ENCODE measurements at regions not wholly inside any gene's neighbourhood (a gene's known extent, or its start where the extent isn't known, plus 50 kb on each side); places are given as distances from the start of the nearest gene placed in this dataset.

DNA sequence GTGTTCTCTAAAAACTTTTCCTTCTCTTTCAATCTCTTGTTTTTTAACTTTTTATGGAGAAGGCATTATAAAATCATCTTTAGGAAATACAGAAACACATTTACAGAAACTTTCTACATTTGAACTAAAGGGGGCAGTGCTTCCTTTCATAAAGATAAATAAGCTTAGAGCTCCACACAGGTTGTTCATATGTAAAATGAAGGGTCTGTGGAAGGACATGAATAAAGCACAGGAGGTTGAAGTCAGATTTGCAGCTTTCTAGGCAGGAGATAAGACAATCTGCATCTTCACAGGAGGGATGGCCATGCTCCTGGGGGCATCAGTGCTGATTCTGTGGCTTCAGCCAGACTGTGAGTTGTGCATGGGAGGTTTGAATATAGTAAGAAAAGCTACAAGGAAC is 426.0 kb downstream of the DAD1 start:
- Histone ChIP-seq H3K79me2 (ENCODE audit: control insufficient read depth, insufficient read depth, low read length) (no peaks in the 10 kb centered on the region), H3K27me3 (ENCODE audit: control insufficient read depth, extremely low read depth, insufficient read depth, low read length) (no peaks in the 10 kb centered on the region), H3K27ac (ENCODE audit: control insufficient read depth, insufficient read depth, low read length) (no peak overlapping the region), H3K36me3 (ENCODE audit: control insufficient read depth in 2 of 2, extremely low read depth in 1 of 2, insufficient read depth in 2 of 2, low read length in 2 of 2) (no peaks in the 10 kb centered on the region), H3K4me3 (ENCODE audit: control insufficient read depth in 2 of 3, extremely low read depth in 1 of 3, insufficient read depth in 2 of 3, low read depth in 1 of 3, low read length in 3 of 3) (no peak overlapping the region), H3K4me2 (ENCODE audit: control insufficient read depth, extremely low read depth, insufficient read depth, low read depth, low read length) (no peak overlapping the region), H3K9me3 (ENCODE audit: control insufficient read depth, low read depth, low read length) (no peaks in the 10 kb centered on the region), H4K20me1 (ENCODE audit: control insufficient read depth, extremely low read depth, insufficient read depth, low read length) (no peaks in the 10 kb centered on the region), H3K4me1 (ENCODE audit: control insufficient read depth, extremely low read depth, insufficient read depth, low read length) (peaks cover 30% of the 10 kb centered on the region), H2AFZ (ENCODE audit: control insufficient read depth, low read length) (no peak overlapping the region), H3K9ac (ENCODE audit: control insufficient read depth, extremely low read depth, insufficient read depth, low read length) (no peak overlapping the region), H3K9me1 (ENCODE audit: control insufficient read depth, extremely low read depth, insufficient read depth, low read length) (no peaks in the 10 kb centered on the region)
- no peak for DNase-seq (ENCODE audit: low read depth, low spot score)
- dilution Hi-C loops (cut with MboI; ENCODE audit: extremely low pct_ligation_motif_present, low sequenced_read_pairs): no loop called here
- FAIRE-seq: no peak
- TF ChIP-seq EZH2 (IDR thresholded peaks at IDR 0.05; ENCODE audit: low read length): no peak
- TF ChIP-seq, protein P1, sequence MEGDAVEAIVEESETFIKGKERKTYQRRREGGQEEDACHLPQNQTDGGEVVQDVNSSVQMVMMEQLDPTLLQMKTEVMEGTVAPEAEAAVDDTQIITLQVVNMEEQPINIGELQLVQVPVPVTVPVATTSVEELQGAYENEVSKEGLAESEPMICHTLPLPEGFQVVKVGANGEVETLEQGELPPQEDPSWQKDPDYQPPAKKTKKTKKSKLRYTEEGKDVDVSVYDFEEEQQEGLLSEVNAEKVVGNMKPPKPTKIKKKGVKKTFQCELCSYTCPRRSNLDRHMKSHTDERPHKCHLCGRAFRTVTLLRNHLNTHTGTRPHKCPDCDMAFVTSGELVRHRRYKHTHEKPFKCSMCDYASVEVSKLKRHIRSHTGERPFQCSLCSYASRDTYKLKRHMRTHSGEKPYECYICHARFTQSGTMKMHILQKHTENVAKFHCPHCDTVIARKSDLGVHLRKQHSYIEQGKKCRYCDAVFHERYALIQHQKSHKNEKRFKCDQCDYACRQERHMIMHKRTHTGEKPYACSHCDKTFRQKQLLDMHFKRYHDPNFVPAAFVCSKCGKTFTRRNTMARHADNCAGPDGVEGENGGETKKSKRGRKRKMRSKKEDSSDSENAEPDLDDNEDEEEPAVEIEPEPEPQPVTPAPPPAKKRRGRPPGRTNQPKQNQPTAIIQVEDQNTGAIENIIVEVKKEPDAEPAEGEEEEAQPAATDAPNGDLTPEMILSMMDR (optimal IDR thresholded peaks at IDR 0.05 in 1 of 3, IDR thresholded peaks at IDR 0.05 in 1 of 3, conservative IDR thresholded peaks at IDR 0.05 in 1 of 3; ENCODE audit: extremely low read depth in 1 of 3, insufficient read depth in 2 of 3, low read length in 3 of 3): peak in 2 of 3 experiments; percentile 18 to 35

DNA sequence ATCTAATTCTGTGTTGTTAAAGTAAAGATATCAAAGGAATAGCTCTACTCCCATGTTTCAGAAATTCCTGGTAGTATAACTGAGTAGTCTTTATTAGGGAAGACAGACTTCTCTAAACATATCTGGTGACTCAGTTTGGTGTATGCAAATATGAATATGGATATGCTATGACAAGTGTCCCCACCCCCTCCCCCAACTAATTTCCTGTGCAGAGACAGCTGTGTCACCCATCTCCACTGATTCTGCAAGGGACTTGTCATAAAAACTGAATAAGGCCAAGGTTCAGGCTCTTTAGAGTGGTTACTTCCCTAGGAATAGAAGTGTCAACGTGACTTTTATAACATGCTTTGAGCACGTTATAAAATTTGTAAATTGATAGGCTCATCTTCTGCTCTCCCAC is 429.1 kb downstream of the DAD1 start:
- no peak overlapping the region for H3K4me3 ChIP-seq (ENCODE audit: control insufficient read depth in 2 of 3, extremely low read depth in 1 of 3, insufficient read depth in 2 of 3, low read depth in 1 of 3, low read length in 3 of 3)
- H3K9me1 ChIP-seq (ENCODE audit: control insufficient read depth, extremely low read depth, insufficient read depth, low read length): no peaks in the 10 kb centered on the region
- no peaks in the 10 kb centered on the region for H3K79me2 ChIP-seq (ENCODE audit: control insufficient read depth, insufficient read depth, low read length)
- no peak overlapping the region for H2AFZ ChIP-seq (ENCODE audit: control insufficient read depth, low read length)
- H3K9ac ChIP-seq (ENCODE audit: control insufficient read depth, extremely low read depth, insufficient read depth, low read length): no peak overlapping the region
- dilution Hi-C loops (cut with MboI; ENCODE audit: extremely low pct_ligation_motif_present, low sequenced_read_pairs): no loop called here
- TF ChIP-seq, protein P1 (optimal IDR thresholded peaks at IDR 0.05 in 1 of 3, IDR thresholded peaks at IDR 0.05 in 1 of 3, conservative IDR thresholded peaks at IDR 0.05 in 1 of 3; ENCODE audit: extremely low read depth in 1 of 3, insufficient read depth in 2 of 3, low read length in 3 of 3): no peak
- TF ChIP-seq EZH2 (IDR thresholded peaks at IDR 0.05; ENCODE audit: low read length): no peak
- peaks cover 43% of the 10 kb centered on the region for H3K4me1 ChIP-seq (ENCODE audit: control insufficient read depth, extremely low read depth, insufficient read depth, low read length)
- no peaks in the 10 kb centered on the region for H3K9me3 ChIP-seq (ENCODE audit: control insufficient read depth, low read depth, low read length)
- no peaks in the 10 kb centered on the region for H3K36me3 ChIP-seq (ENCODE audit: control insufficient read depth in 2 of 2, extremely low read depth in 1 of 2, insufficient read depth in 2 of 2, low read length in 2 of 2)
- H3K27ac ChIP-seq (ENCODE audit: control insufficient read depth, insufficient read depth, low read length): no peak overlapping the region
- no peak overlapping the region for H3K4me2 ChIP-seq (ENCODE audit: control insufficient read depth, extremely low read depth, insufficient read depth, low read depth, low read length)
- FAIRE-seq (peak; percentile 81), DNase-seq (ENCODE audit: low read depth, low spot score) (no peak)
- H3K27me3 ChIP-seq (ENCODE audit: control insufficient read depth, extremely low read depth, insufficient read depth, low read length): no peaks in the 10 kb centered on the region
- H4K20me1 ChIP-seq (ENCODE audit: control insufficient read depth, extremely low read depth, insufficient read depth, low read length): no peaks in the 10 kb centered on the region
